Naive thymus-derived CD4-positive, alpha-beta T cell (primary cell): ENCODE measurements at regions not wholly inside any gene's neighbourhood (a gene's known extent, or its start where the extent isn't known, plus 50 kb on each side); places are given as distances from the start of the nearest gene placed in this dataset.
"Not testable (repeated sequence)": the region's sequence is repeated elsewhere in the genome, so short reads cannot be mapped to it uniquely, and the experiment has no call there.

Experiments used
- ATAC-seq: fragments of 150-1000 bp; cut with Tn5 transposase; 2 replicates; pipeline ENCODE4 v1.10.0; 2021; ENCODE audit warnings: mild to moderate bottlenecking, moderate library complexity
- CTCF ChIA-PET: fragments of 350-600 bp; sonication (Branson Sonifier 250); formaldehyde crosslinking; loops from one replicate; lab custom pipeline; 2021; ENCODE audit warnings: antibody characterized with exemption; lab: Charles Lee
- POLR2A ChIA-PET: fragments of 350-600 bp; sonication (Branson Sonifier 250); formaldehyde crosslinking; loops from one replicate; lab custom pipeline; 2021; ENCODE audit warnings: antibody characterized with exemption, inconsistent platforms; lab: Charles Lee
- DNase-seq, 9 donors: peaks; one replicate each; pipeline versions ENCODE4 v3.0.0 to v3.0.0-alpha.2; 2020 to 2022; ENCODE audit warnings: mixed read lengths in 1 of 9
- H3K27ac ChIP-seq: one replicate; pipeline ENCODE4 v1.7.0; 2013; ENCODE audit warnings: mild to moderate bottlenecking, low read depth, low read length, moderate library complexity
- H3K27me3 ChIP-seq, 2 donors: one replicate each; pipeline ENCODE4 v1.7.0; 2013; ENCODE audit warnings: low read length in 2 of 2, mild to moderate bottlenecking in 2 of 2, moderate library complexity in 2 of 2; ENCODE audit not compliant: control insufficient read depth in 2 of 2, insufficient read depth in 2 of 2
- H3K36me3 ChIP-seq, 3 experiments: 1 replicate in 2 of 3; 2 replicates in 1 of 3; pipeline ENCODE4 v1.7.0; 2013; ENCODE audit warnings: low read length in 3 of 3, mild to moderate bottlenecking in 3 of 3, moderate library complexity in 1 of 3; ENCODE audit not compliant: insufficient read depth in 3 of 3, control insufficient read depth in 2 of 3
- H3K4me1 ChIP-seq, 2 donors: one replicate each; pipeline ENCODE4 v1.7.0; 2013; ENCODE audit warnings: low read length in 2 of 2, mild to moderate bottlenecking in 2 of 2, moderate library complexity in 1 of 2; ENCODE audit not compliant: control insufficient read depth in 2 of 2, insufficient read depth in 2 of 2
- H3K4me3 ChIP-seq: 2 replicates; pipeline ENCODE4 v1.7.0; 2013; ENCODE audit warnings: mild to moderate bottlenecking, low read length
- H3K9me3 ChIP-seq, 3 experiments: 1 replicate in 2 of 3; 2 replicates in 1 of 3; pipeline ENCODE4 v1.7.0; 2013; ENCODE audit warnings: low read length in 3 of 3; ENCODE audit not compliant: control insufficient read depth in 2 of 3
- H3K27ac Mint-ChIP-seq, 9 donors: one replicate each; pipeline ENCODE4 v1.8.0; 2020 to 2022; ENCODE audit warnings: mixed read lengths in 9 of 9, mild to moderate bottlenecking in 8 of 9, moderate library complexity in 5 of 9, inconsistent platforms in 2 of 9
- H3K27me3 Mint-ChIP-seq, 5 donors: one replicate each; pipeline ENCODE4 v1.8.0; 2021 to 2022; ENCODE audit warnings: mixed read lengths in 5 of 5, mild to moderate bottlenecking in 1 of 5
- H3K36me3 Mint-ChIP-seq, 5 donors: one replicate each; pipeline ENCODE4 v1.8.0; 2020 to 2022; ENCODE audit warnings: mixed read lengths in 5 of 5, mild to moderate bottlenecking in 3 of 5, inconsistent platforms in 1 of 5
- H3K4me1 Mint-ChIP-seq, 7 donors: one replicate each; pipeline ENCODE4 v1.8.0; 2020 to 2022; ENCODE audit warnings: mixed read lengths in 7 of 7, mild to moderate bottlenecking in 3 of 7, inconsistent platforms in 1 of 7
- H3K4me3 Mint-ChIP-seq, 10 donors: one replicate each; pipeline ENCODE4 v1.8.0; 2020 to 2022; ENCODE audit warnings: mild to moderate bottlenecking in 10 of 10, mixed read lengths in 10 of 10, moderate library complexity in 6 of 10, inconsistent platforms in 2 of 10
- H3K9me3 Mint-ChIP-seq, 11 donors: one replicate each; pipeline ENCODE4 v1.8.0; 2020 to 2022; ENCODE audit warnings: mixed read lengths in 11 of 11, mild to moderate bottlenecking in 4 of 11, inconsistent platforms in 1 of 11, moderate library complexity in 1 of 11
- intact Hi-C, 2 donors: fragments of 100-400 bp; cut with micrococcal nuclease; formaldehyde crosslinking; loops; one replicate each; pipeline ENCODE4 v1.15.1; 2023

GRCh38 chr15:23869396-23869795, 182.3 kb upstream of the NDN start:
- no peaks in the 10 kb centered on the region for H3K4me1 ChIP-seq
- H3K4me3 ChIP-seq = no peak overlapping the region
- H3K9me3 Mint-ChIP-seq = peaks cover 0 to 16% (median 3%) of the 10 kb centered on the region in 11 donors
- ATAC-seq = no peak
- H3K27ac ChIP-seq = no peak overlapping the region
- peaks cover 0 to 10% (median 6%) of the 10 kb centered on the region in 5 donors for H3K27me3 Mint-ChIP-seq
- no peak for DNase-seq
- H3K36me3 Mint-ChIP-seq = no peaks in the 10 kb centered on the region
- no peaks in the 10 kb centered on the region for H3K9me3 ChIP-seq
- POLR2A ChIA-PET = no interaction called here
- no peak overlapping the region for H3K27ac Mint-ChIP-seq
- no peak overlapping the region for H3K4me3 Mint-ChIP-seq
- intact Hi-C loops = no loop called here
- H3K36me3 ChIP-seq = no peaks in the 10 kb centered on the region
- H3K27me3 ChIP-seq = no peaks in the 10 kb centered on the region
- H3K4me1 Mint-ChIP-seq = no peaks in the 10 kb centered on the region
- CTCF ChIA-PET = no interaction called here

- H3K36me3 ChIP-seq, H3K4me3 Mint-ChIP-seq, H3K9me3 ChIP-seq, DNase-seq, H3K27me3 ChIP-seq, POLR2A ChIA-PET, H3K4me1 ChIP-seq, H3K4me3 ChIP-seq, ATAC-seq, H3K36me3 Mint-ChIP-seq, intact Hi-C loops, H3K27ac ChIP-seq, CTCF ChIA-PET, H3K27ac Mint-ChIP-seq: not testable (repeated sequence)
- Mint-ChIP-seq H3K27me3 (peaks cover 0 to 19% (median 10%) of the 10 kb centered on the region in 5 donors), H3K4me1 (peaks cover 0 to 12% (median 0%) of the 10 kb centered on the region in 7 donors), H3K9me3 (peaks cover 0 to 23% (median 3%) of the 10 kb centered on the region in 11 donors)
These were observed 186.5 kb upstream of the NDN start for GRCh38 chr15:23873613-23874012.

GRCh38 chr15:23877502-23878412, 190.7 kb upstream of the NDN start:
- no peaks in the 10 kb centered on the region for H3K36me3 Mint-ChIP-seq
- DNase-seq (peak in 1 of 9 donors; percentile 24), ATAC-seq (no peak)
- CTCF ChIA-PET = no interaction called here
- Histone ChIP-seq H3K9me3 (no peaks in the 10 kb centered on the region), H3K4me3 (no peak overlapping the region), H3K36me3 (no peaks in the 10 kb centered on the region), H3K27ac (no peak overlapping the region), H3K27me3 (no peaks in the 10 kb centered on the region), H3K4me1 (no peaks in the 10 kb centered on the region)
- POLR2A ChIA-PET = no interaction called here
- no peak overlapping the region for H3K27ac Mint-ChIP-seq
- peaks cover 0 to 9% (median 4%) of the 10 kb centered on the region in 5 donors for H3K27me3 Mint-ChIP-seq
- H3K4me3 Mint-ChIP-seq = no peak overlapping the region
- peaks cover 0 to 12% (median 0%) of the 10 kb centered on the region in 7 donors for H3K4me1 Mint-ChIP-seq
- peaks cover 0 to 22% (median 4%) of the 10 kb centered on the region in 11 donors for H3K9me3 Mint-ChIP-seq
- intact Hi-C loops = loop anchor here in 1 of 2 donors (1.0 kb wide), 1 partner anchor 235 kb away; no protein-coding TSS in a partner anchor

- Histone ChIP-seq H3K27ac (no peak overlapping the region), H3K4me1 (no peaks in the 10 kb centered on the region), H3K27me3 (no peaks in the 10 kb centered on the region), H3K9me3 (no peaks in the 10 kb centered on the region), H3K36me3 (no peaks in the 10 kb centered on the region), H3K4me3 (no peak overlapping the region)
- Mint-ChIP-seq H3K27ac (no peak overlapping the region), H3K4me3 (no peak overlapping the region), H3K36me3 (no peaks in the 10 kb centered on the region), H3K4me1 (peaks cover 0 to 12% (median 0%) of the 10 kb centered on the region in 7 donors), H3K27me3 (peaks cover 0 to 8% (median 1%) of the 10 kb centered on the region in 5 donors), H3K9me3 (peaks cover 3 to 22% (median 7%) of the 10 kb centered on the region in 11 donors)
- no peak for ATAC-seq
- intact Hi-C loops = no loop called here
- CTCF ChIA-PET = no interaction called here
- POLR2A ChIA-PET = no interaction called here
- DNase-seq = no peak
These were observed 194.2 kb upstream of the NDN start for GRCh38 chr15:23881291-23881690.

GRCh38 chr15:23890218-23890617, 203.1 kb upstream of the NDN start:
- ChIA-PET POLR2A (no interaction called here), CTCF (no interaction called here)
- Mint-ChIP-seq H3K4me3 (no peak overlapping the region), H3K9me3 (peaks cover 2 to 35% (median 9%) of the 10 kb centered on the region in 11 donors), H3K36me3 (no peaks in the 10 kb centered on the region), H3K27me3 (peaks cover 0 to 9% (median 0%) of the 10 kb centered on the region in 5 donors), H3K4me1 (no peaks in the 10 kb centered on the region), H3K27ac (no peak overlapping the region)
- Histone ChIP-seq H3K4me3 (no peak overlapping the region), H3K27me3 (no peaks in the 10 kb centered on the region), H3K9me3 (no peaks in the 10 kb centered on the region), H3K4me1 (no peaks in the 10 kb centered on the region), H3K36me3 (no peaks in the 10 kb centered on the region), H3K27ac (no peak overlapping the region)
- intact Hi-C loops = no loop called here
- ATAC-seq = no peak
- no peak for DNase-seq

GRCh38 chr15:23897091-23897490, 210.0 kb upstream of the NDN start:
- Mint-ChIP-seq H3K9me3 (peaks cover 1 to 36% (median 11%) of the 10 kb centered on the region in 11 donors), H3K4me3 (peak overlapping the region in 2 of 10 donors; percentile 23 to 34), H3K27me3 (peaks cover 0 to 7% (median 0%) of the 10 kb centered on the region in 5 donors), H3K27ac (no peak overlapping the region), H3K36me3 (peaks cover 0 to 4% (median 0%) of the 10 kb centered on the region in 5 donors), H3K4me1 (peaks cover 0 to 2% (median 0%) of the 10 kb centered on the region in 7 donors)
- Histone ChIP-seq H3K4me3 (no peak overlapping the region), H3K27me3 (no peaks in the 10 kb centered on the region), H3K9me3 (no peaks in the 10 kb centered on the region), H3K27ac (no peak overlapping the region), H3K36me3 (no peaks in the 10 kb centered on the region), H3K4me1 (no peaks in the 10 kb centered on the region)
- POLR2A ChIA-PET = no interaction called here
- DNase-seq (no peak), ATAC-seq (no peak)
- intact Hi-C loops = no loop called here
- CTCF ChIA-PET = no interaction called here
